Lower lobe of right lung (tissue), 2 donors: ENCODE measurements at regions not wholly inside any gene's neighbourhood (a gene's known extent, or its start where the extent isn't known, plus 50 kb on each side); places are given as distances from the start of the nearest gene placed in this dataset.
"Not testable (repeated sequence)": the region's sequence is repeated elsewhere in the genome, so short reads cannot be mapped to it uniquely, and the experiment has no call there.

Experiments
- ATAC-seq, 2 donors: fragments of 200-7000 bp; cut with Tn5 transposase; one replicate each; pipeline ENCODE4 v1.9.1; 2020 to 2022; ENCODE audit warnings: mild to moderate bottlenecking in 2 of 2, moderate library complexity in 2 of 2
- DNase-seq: peaks from one replicate; pipeline ENCODE4 v3.0.0-alpha.2; 2020
- H3K27ac ChIP-seq: fragments of 200-600 bp; one replicate; pipeline ENCODE4 v1.8.0; 2022
- H3K27me3 ChIP-seq: fragments of 200-600 bp; one replicate; pipeline ENCODE4 v1.8.0; 2022; ENCODE audit warnings: low read depth
- H3K36me3 ChIP-seq: fragments of 200-600 bp; one replicate; pipeline ENCODE4 v1.8.0; 2022; ENCODE audit warnings: mild to moderate bottlenecking
- H3K4me1 ChIP-seq: fragments of 200-600 bp; one replicate; pipeline ENCODE4 v1.8.0; 2022
- H3K4me3 ChIP-seq: fragments of 200-600 bp; one replicate; pipeline ENCODE4 v1.8.0; 2022; ENCODE audit warnings: mild to moderate bottlenecking
- H3K9me3 ChIP-seq: fragments of 200-600 bp; one replicate; pipeline ENCODE4 v1.8.0; 2022
- intact Hi-C: fragments of 100-400 bp; cut with DNase I; formaldehyde crosslinking; loops from one replicate; pipeline ENCODE4 v1.11.0; 2022
- TF ChIP-seq, protein P1 (sequence below): fragments of 200-600 bp; IDR thresholded peaks from one replicate; pipeline ENCODE4 v1.8.0; 2022; ENCODE audit warnings: antibody characterized with exemption, mild to moderate bottlenecking
- donor health status: DM: no; HTN: yes; CAD: no; lungs with severe emphysema.

- Histone ChIP-seq H3K4me1 (no peaks in the 10 kb centered on the region), H3K9me3 (no peaks in the 10 kb centered on the region), H3K27me3 (no peaks in the 10 kb centered on the region), H3K4me3 (no peak overlapping the region), H3K36me3 (no peaks in the 10 kb centered on the region), H3K27ac (no peak overlapping the region)
- intact Hi-C loops = no loop called here
- TF ChIP-seq, protein P1, sequence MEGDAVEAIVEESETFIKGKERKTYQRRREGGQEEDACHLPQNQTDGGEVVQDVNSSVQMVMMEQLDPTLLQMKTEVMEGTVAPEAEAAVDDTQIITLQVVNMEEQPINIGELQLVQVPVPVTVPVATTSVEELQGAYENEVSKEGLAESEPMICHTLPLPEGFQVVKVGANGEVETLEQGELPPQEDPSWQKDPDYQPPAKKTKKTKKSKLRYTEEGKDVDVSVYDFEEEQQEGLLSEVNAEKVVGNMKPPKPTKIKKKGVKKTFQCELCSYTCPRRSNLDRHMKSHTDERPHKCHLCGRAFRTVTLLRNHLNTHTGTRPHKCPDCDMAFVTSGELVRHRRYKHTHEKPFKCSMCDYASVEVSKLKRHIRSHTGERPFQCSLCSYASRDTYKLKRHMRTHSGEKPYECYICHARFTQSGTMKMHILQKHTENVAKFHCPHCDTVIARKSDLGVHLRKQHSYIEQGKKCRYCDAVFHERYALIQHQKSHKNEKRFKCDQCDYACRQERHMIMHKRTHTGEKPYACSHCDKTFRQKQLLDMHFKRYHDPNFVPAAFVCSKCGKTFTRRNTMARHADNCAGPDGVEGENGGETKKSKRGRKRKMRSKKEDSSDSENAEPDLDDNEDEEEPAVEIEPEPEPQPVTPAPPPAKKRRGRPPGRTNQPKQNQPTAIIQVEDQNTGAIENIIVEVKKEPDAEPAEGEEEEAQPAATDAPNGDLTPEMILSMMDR = no peak
- ATAC-seq = no peak
- no peak for DNase-seq
Measured at GRCh38 chr4:98828801-98829200, 100.1 kb downstream of the EIF4E start.

GRCh38 chr4:98827661-98828060 lies 101.3 kb downstream of the EIF4E start:
- no peak for DNase-seq
- Histone ChIP-seq H3K27me3 (no peaks in the 10 kb centered on the region), H3K4me1 (no peaks in the 10 kb centered on the region), H3K4me3 (no peak overlapping the region), H3K9me3 (no peaks in the 10 kb centered on the region), H3K36me3 (no peaks in the 10 kb centered on the region), H3K27ac (no peak overlapping the region)
- intact Hi-C loops = no loop called here
- TF ChIP-seq, protein P1 = no peak
- ATAC-seq = no peak

DNA sequence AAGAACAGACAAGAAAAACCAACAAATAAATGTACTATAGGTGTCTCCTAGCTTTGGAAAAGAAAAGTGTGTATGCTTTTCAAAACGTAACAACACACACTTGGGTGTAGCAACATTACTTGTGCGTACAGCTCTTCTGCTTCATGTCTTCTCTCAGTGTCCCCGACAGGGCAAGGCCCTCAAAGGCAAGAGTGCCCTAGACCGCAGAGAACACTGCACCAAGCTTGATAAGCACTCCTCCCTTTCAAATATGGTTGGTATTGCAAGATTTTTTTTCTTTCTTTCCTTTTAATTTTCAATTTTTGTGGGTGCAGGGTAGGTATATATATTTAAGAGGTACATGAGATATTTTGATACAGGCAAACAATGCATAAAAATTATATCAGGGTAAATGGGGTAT lies 106.8 kb downstream of the EIF4E start:
- DNase-seq = no peak
- TF ChIP-seq, protein P1 = no peak
- Histone ChIP-seq H3K27ac (no peak overlapping the region), H3K4me3 (no peak overlapping the region), H3K4me1 (no peaks in the 10 kb centered on the region), H3K36me3 (no peaks in the 10 kb centered on the region), H3K27me3 (no peaks in the 10 kb centered on the region), H3K9me3 (no peaks in the 10 kb centered on the region)
- intact Hi-C loops = no loop called here
- ATAC-seq = no peak

DNA sequence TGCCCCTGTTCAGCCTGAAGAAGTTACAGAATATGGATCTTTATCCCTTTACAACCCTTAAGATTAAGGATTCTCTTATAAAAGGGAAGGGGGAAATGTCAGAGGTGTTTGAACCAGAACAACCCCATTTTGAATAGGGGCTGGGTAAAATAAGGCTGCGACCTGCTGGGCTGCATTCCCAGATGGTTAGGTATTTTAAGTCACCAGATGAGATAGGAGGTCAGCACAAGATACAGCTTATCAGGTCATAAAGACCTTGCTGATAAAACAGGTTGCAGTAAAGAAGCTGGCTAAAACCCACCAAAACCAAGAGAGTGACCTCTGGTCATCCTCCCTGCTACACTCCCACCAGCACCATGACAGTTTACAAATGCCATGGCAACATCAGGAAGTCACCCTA lies 110.8 kb downstream of the EIF4E start:
- H3K36me3 ChIP-seq, ATAC-seq, DNase-seq, intact Hi-C loops, H3K27ac ChIP-seq, H3K4me3 ChIP-seq, H3K9me3 ChIP-seq, H3K27me3 ChIP-seq, H3K4me1 ChIP-seq: not testable (repeated sequence)

- ATAC-seq (no peak), DNase-seq (no peak)
- TF ChIP-seq, protein P1 = no peak
- H3K27ac ChIP-seq = no peak overlapping the region
- intact Hi-C loops = no loop called here
- no peak overlapping the region for H3K4me3 ChIP-seq
- H3K9me3 ChIP-seq = no peaks in the 10 kb centered on the region
- H3K36me3 ChIP-seq = no peaks in the 10 kb centered on the region
- H3K4me1 ChIP-seq = no peaks in the 10 kb centered on the region
- H3K27me3 ChIP-seq = no peaks in the 10 kb centered on the region
Measured at GRCh38 chr4:98816816-98817215, 112.1 kb downstream of the EIF4E start.

DNA sequence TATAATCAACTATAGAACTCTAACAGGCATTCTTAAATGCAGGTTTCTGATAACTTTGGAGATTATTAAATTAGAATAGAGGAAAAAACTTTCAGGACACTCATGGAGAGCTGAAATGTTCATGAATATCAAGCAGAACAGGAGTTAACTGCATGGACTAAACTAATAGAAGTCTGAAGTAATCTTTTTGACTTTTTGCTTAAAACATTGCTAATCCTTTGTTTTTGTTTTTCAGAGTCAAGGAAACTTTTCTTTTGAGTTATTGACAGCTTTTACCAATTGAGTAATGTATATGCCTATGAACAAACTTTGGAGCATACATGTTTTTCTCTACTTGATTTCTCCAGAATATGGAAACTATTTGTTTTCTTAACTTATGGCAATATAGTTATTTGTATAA lies 112.5 kb downstream of the EIF4E start:
- H3K4me3 ChIP-seq = no peak overlapping the region
- no peaks in the 10 kb centered on the region for H3K27me3 ChIP-seq
- DNase-seq (no peak), ATAC-seq (no peak)
- H3K36me3 ChIP-seq = no peaks in the 10 kb centered on the region
- no peaks in the 10 kb centered on the region for H3K9me3 ChIP-seq
- intact Hi-C loops = no loop called here
- H3K27ac ChIP-seq = no peak overlapping the region
- TF ChIP-seq, protein P1 = no peak
- H3K4me1 ChIP-seq = no peaks in the 10 kb centered on the region
